HG03095 (cell line): ENCODE measurements at regions not wholly inside any gene's neighbourhood (a gene's known extent, or its start where the extent isn't known, plus 50 kb on each side); places are given as distances from the start of the nearest gene placed in this dataset.

ENCODE experiments used
- ATAC-seq: cut with Tn5 transposase; IDR thresholded peaks from one replicate; pipeline ENCODE4 v1.9.1; 2021; ENCODE audit warnings: moderate library complexity; ENCODE audit not compliant: unreplicated experiment

- no peak for ATAC-seq
Observed at GRCh38 chr11:28708075-28708474, 599.9 kb downstream of the METTL15 start.

- ATAC-seq: no peak
Observed at GRCh38 chr11:28704801-28705200, 596.6 kb downstream of the METTL15 start.

DNA sequence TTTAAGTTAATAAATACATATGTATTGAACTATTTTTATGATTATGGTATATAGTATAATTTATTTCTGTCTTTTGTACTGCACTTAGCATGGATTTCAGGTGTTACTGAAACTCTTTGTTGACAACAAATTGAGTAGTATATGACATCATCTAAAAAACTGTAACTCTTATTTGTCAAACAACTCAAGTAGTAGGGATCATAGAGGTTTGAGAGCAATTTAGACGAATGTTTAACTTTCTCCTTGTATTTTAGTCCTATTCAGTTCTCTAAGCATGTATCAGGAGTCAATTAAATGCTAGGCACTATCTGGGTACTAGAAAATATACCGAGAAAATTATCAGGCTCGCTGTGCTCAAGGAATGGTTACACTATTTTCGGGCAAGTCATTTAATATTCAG, 595.2 kb downstream of the METTL15 start:
- no peak for ATAC-seq

DNA sequence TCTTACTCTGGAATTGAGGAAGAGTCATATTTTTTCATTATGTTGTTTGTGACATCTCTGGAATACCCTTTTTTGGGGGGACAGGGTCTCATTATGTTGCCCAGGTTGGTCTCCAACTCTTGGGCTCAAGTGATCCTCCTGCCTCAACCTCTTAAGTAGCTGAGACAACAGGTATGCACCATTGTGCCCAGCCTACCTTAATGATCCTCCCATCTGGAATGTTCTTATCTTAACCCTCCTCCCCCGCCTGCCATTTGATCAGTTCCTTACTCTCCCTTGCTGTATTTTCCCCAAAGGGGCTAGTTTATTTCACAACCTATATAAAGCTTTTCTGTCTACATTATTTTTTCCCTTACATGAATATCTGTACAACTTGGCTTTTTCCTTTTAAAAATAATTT, 594.7 kb downstream of the METTL15 start:
- no peak for ATAC-seq

- no peak for ATAC-seq
Observed at GRCh38 chr11:28702450-28702790, 594.2 kb downstream of the METTL15 start.

DNA sequence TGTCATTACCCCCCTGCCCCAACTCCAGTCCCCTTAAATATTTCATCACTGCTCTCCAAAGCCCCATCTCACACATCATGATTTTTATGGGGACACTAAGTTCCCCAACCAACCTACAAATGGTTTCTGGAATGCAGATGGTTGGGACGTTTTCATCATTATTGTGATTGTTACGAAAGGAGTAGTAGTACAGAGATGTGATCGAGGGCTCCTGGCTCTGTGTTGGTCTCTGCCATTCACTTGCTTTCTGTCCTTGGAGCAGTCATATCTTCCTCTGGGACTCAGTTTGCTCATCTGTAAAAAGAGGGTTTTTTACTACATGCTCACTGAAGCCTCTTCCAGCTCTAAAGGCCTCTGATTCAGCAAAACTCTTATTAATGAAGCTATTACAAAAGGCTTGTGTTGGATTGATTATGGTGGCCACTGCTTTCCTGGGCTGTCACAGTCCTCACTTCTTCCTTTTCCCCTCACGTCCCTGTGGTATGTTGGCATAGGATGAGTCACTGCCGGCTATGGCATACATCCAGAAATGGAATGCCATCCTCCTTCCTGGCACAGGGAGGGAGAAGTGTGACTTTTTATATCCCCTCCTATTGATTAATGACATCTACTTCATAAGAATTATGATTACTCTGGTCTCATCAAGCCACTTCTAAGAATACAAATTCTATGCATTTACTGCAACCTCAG, 593.7 kb downstream of the METTL15 start:
- ATAC-seq: no peak

GRCh38 chr11:28699701-28700100, 591.5 kb downstream of the METTL15 start:
- no peak for ATAC-seq

DNA sequence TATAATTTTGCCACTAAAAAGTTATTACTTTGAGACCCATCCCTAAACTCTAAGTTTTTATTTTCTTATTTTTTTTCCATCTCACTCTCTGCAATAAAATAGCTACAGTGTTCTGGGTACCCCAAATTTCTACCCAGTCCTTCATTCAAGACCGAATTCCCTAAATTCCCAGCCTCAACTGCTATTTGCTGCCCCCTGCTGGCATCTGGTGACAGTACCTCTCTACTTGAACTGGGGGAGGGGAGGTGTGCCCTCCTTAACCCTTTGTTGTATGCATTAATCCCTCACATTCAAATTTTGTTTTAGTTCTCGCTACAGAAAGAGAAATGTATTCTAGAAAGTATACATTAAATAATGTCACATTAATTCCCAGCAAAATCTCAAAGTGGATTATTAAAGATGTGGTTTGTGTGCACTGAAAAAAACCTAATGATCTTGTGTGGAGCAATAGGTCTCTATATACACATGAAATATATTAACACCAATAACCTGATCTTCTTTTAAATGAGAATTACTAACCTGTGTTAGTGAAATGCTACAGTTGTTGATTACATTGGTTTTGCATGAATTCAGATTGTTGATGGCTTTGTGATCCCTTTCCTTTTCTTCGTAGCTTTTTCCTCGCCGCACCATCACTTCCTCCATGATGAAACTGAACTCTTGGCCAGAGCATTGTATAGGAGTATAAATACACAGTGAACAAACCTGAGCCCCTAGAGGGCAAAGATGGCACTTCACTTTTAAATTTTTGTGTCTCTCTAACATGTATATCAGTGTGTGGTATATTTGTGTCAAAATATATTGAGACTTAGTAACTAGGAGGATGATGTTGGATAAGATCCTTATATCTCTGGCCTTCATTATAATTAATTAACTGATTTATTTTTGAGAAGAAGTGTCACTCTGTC, 590.0 kb downstream of the METTL15 start:
- ATAC-seq: peak; percentile 72

DNA sequence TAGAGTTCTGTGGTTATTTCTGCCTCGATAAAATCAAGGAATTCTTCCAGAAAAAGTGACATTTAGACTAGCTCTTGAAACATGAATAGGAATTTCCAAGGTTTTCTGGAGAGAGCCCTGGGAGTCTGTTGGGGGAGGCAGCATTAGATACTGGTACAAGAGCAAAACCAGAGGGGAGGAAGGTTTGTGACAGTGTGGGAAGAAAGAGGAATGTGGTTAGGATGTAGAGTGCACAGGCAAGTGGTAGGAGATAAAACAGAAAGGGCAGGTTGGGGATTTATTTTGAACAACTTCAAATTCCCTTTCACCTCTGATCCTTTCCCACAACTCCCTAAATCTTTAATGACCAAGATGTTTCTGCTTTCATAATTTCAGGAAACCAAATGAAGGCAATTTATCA, 588.4 kb downstream of the METTL15 start:
- no peak for ATAC-seq

GRCh38 chr11:28690746-28691145, 582.6 kb downstream of the METTL15 start:
- ATAC-seq: no peak

GRCh38 chr11:28684011-28684586, 575.9 kb downstream of the METTL15 start:
- ATAC-seq: no peak

GRCh38 chr11:28679795-28680468, 571.7 kb downstream of the METTL15 start:
- no peak for ATAC-seq

DNA sequence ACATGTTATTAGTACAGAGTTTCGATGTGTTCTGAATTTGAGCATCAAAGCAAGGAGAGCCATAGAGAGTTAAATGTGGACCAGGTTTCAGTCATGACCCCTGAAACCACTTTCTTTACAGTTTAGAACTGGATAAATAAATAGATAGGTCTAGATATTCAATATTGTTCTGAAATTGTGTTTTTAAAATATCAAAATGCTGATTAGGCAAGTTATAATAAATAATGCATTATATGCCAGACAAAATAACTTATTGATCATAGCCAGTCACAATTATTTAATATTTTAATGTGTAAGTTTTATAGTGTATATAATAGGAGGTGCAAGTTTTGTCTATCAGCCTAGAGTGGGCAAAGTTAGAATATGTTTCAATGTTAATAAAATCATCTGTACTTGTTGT, 569.5 kb downstream of the METTL15 start:
- ATAC-seq: no peak

DNA sequence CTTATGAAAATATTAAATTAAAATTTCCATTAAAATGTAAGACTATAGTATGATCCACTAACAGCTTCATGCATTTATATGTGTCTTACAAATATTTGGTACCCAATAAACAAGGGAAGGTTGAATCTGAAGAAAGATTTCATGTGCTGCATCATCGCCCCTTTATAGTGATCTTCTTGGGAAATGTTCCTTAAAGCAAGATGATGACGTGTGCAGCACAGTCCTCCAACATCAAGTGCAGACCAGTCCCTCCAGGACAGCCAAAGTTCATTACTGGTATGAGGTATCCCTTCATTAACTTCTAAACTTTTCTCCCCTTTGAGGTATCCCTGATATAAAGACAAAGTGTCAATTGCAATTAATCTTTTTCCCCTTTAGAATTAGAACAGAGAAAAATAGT, 567.0 kb downstream of the METTL15 start:
- no peak for ATAC-seq

DNA sequence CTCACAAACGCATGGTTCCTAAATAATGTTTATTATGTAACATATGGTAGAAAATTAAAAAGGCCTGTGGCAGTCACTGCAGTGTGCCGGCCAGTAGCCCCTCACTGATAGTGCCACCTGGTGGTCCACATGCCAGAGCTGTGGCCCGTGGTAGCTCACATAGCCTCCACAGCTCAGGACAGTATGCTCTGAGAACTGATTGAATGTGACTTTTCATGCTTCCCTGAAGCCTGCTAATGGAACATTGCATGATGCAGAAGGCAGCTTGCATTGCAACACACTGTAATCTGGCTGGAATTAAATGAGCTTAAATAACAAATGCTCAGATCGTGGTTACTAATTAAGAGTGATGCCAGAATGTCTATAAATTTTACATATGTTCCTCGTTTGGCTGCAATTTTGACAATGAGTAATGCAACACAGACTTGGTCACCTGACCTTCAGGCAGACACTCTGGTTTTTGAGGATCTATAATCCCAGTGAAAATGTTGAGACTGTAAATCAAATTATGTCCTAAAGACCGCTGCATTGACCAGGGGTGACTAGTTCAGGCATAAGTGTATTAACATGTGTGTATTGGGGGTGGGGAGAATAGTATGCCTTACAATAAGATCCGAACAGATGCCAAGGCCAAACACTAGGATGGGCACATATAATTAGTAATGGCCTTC, 566.4 kb downstream of the METTL15 start:
- no peak for ATAC-seq

DNA sequence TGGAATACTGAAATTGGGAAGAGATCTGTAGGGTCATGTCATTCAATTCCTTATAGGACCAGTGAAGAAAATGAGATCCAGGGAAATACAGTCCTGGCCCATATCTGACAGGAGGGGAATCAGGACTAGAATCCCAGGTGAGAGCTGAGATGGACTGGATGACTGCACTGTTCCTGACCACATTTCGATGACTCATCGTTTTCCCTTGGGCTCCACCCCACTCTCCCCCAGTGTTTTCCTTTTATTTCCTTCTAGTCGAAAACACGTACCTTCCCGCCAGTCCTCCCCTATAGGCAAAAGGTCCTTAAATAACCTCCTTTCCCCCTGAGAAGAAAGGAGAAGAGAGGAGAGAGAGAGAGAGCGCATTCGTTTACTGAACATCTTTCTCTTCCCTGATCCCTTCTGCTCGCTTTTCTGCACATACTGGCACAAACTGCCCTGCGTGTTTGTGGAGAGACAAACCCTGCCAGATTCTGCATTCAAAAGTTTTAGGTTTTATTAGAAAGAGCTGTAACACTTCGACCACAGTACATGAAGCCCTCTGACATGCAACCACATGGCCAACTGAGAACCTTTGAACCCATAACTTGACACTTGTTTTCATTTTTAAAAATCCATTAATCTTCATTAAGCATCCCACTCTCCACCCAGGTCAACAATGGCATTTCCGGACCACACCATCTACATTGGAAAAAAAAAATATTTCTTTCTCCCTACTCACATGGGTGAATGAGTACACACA, 565.7 kb downstream of the METTL15 start:
- no peak for ATAC-seq

- ATAC-seq: no peak
Observed at GRCh38 chr11:28671274-28671673, 563.1 kb downstream of the METTL15 start.

DNA sequence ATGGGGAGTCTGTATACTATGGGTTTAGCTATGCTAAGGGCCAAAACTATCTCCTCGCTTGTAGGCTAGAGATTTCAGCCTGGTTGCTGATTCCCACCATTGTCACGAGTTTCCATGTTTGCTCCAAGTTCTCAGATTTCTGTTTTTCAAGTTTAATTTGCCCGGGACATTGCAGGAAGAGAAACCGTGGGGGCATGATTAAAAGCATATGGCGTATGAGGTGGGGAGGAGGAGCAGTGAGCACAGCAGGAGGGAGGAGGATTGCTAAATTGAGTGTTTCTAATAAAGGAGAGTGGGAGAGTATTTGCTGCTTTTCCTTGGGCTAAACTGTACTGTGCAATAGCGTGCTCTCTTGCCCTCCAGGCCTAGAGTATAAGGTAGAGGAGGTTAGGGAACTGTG, 558.4 kb downstream of the METTL15 start:
- no peak for ATAC-seq

- no peak for ATAC-seq
Observed at GRCh38 chr11:28659716-28660348, 551.6 kb downstream of the METTL15 start.
